ENCODE measurements at regions not wholly inside any gene's neighbourhood (a gene's known extent, or its start where the extent isn't known, plus 50 kb on each side); places are given as distances from the start of the nearest gene placed in this dataset.

DNA sequence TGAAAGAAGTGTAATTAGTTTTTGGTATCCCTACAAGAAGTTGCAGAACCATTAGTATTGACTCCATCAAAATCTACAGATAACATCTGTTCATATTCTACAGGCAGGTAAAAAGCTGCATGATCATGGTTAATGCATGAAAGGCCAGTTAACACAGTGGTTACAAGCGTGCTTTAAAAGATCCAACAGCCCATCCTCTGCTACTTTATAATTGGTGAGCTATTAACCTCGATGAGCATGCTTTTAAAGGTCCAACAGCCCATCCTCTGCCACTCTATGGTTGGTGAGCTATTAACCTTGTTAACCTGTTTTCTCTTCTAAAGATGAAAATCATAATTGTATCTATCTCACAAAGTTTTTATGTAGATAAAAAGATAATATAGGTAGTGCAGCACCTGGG, 289.3 kb downstream of the DUSP6 start:
- DNase-seq (ENCODE audit: low spot score), result no peak
- H3K9me3 ChIP-seq (ENCODE audit: low read length), result no peaks in the 10 kb centered on the region
- no peaks in the 10 kb centered on the region for H3K36me3 ChIP-seq (ENCODE audit: insufficient read depth, low read length)
- no peaks in the 10 kb centered on the region for H3K4me1 ChIP-seq (ENCODE audit: insufficient read depth, low read length, poor library complexity, severe bottlenecking)
- H4K20me1 ChIP-seq (ENCODE audit: insufficient read depth, low read length), result no peaks in the 10 kb centered on the region
- H3K4me3 ChIP-seq (ENCODE audit: low read depth, low read length, poor library complexity, severe bottlenecking), result no peak overlapping the region
- no peaks in the 10 kb centered on the region for H3K79me2 ChIP-seq (ENCODE audit: insufficient read depth, low read depth, low read length)
- H3K27ac ChIP-seq (ENCODE audit: low read depth, low read length, poor library complexity, severe bottlenecking), result no peak overlapping the region
- no TSS peak for BruUV-seq (replicated peaks)
- H3K4me2 ChIP-seq (ENCODE audit: low read length), result no peak overlapping the region
- ChIA-PET POLR2A (interaction anchor here (0.5 to 0.7 kb wide), 3 partner anchors 83 to 113 kb away, joined by 3 read pairs; no protein-coding TSS in a partner anchor), CTCF (ENCODE audit: unreplicated experiment) (no interaction called here)
- H2AFZ ChIP-seq (ENCODE audit: low read length), result no peak overlapping the region
- TF ChIP-seq, protein P1, sequence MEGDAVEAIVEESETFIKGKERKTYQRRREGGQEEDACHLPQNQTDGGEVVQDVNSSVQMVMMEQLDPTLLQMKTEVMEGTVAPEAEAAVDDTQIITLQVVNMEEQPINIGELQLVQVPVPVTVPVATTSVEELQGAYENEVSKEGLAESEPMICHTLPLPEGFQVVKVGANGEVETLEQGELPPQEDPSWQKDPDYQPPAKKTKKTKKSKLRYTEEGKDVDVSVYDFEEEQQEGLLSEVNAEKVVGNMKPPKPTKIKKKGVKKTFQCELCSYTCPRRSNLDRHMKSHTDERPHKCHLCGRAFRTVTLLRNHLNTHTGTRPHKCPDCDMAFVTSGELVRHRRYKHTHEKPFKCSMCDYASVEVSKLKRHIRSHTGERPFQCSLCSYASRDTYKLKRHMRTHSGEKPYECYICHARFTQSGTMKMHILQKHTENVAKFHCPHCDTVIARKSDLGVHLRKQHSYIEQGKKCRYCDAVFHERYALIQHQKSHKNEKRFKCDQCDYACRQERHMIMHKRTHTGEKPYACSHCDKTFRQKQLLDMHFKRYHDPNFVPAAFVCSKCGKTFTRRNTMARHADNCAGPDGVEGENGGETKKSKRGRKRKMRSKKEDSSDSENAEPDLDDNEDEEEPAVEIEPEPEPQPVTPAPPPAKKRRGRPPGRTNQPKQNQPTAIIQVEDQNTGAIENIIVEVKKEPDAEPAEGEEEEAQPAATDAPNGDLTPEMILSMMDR (conservative IDR thresholded peaks at IDR 0.05; ENCODE audit: low read length), result no peak
- no peak for TF ChIP-seq EZH2phosphoT487 (IDR thresholded peaks at IDR 0.05; ENCODE audit: borderline replicate concordance, low read depth, low read length)
- intact Hi-C loops (cut with micrococcal nuclease; ENCODE audit: unreplicated experiment), result no loop called here
- H3K9me2 ChIP-seq (ENCODE audit: insufficient read depth, low read length), result no peaks in the 10 kb centered on the region

DNA sequence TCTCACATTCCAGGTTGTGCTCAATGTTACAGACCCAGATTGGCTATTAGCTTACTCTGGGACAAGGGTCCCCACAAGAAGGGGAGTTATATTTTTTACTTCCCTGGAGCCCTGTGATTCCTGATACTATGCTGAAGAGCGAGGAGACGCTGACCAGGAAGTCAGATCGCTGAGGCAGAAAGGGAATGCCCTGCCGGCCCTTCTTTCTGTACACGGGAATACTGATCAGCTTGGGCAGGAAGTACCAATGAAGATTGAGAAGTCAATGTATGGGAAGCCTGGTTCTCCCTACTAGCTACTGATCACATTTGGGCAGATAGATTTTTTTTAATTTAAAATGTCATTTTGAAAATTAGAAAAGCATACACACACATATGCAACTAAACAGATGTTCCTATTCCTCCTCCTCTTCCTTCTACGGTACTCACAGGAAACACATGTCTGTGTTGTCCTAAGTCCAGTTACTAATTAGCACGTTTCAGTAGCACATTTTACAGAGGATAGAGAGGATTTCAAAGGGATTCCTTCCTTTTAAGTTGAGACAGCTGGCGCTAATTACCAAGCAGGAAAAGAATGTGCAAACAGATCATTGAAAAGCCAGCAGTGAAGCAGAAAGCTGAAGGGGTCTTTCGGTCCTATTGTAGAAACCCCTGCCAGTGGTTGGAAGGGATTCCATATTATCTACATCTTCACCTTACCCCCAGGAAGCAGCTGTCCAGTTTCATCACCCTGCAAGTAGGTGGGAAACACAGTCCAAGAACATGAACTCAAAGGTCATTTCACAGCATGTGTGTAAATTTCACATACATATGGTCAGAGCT, 292.4 kb downstream of the DUSP6 start:
- Histone ChIP-seq H3K36me3 (ENCODE audit: insufficient read depth, low read length) (no peaks in the 10 kb centered on the region), H3K4me1 (ENCODE audit: insufficient read depth, low read length, poor library complexity, severe bottlenecking) (no peaks in the 10 kb centered on the region), H3K9me2 (ENCODE audit: insufficient read depth, low read length) (no peaks in the 10 kb centered on the region), H3K79me2 (ENCODE audit: insufficient read depth, low read depth, low read length) (no peaks in the 10 kb centered on the region), H3K4me2 (ENCODE audit: low read length) (no peak overlapping the region), H4K20me1 (ENCODE audit: insufficient read depth, low read length) (no peaks in the 10 kb centered on the region), H2AFZ (ENCODE audit: low read length) (no peak overlapping the region), H3K4me3 (ENCODE audit: low read depth, low read length, poor library complexity, severe bottlenecking) (no peak overlapping the region), H3K27ac (ENCODE audit: low read depth, low read length, poor library complexity, severe bottlenecking) (no peak overlapping the region), H3K9me3 (ENCODE audit: low read length) (no peaks in the 10 kb centered on the region)
- DNase-seq (ENCODE audit: low spot score), result no peak
- POLR2A ChIA-PET, result no interaction called here
- CTCF ChIA-PET (ENCODE audit: unreplicated experiment), result no interaction called here
- no TSS peak for BruUV-seq (replicated peaks)
- intact Hi-C loops (cut with micrococcal nuclease; ENCODE audit: unreplicated experiment), result no loop called here
- no peak for TF ChIP-seq EZH2phosphoT487 (IDR thresholded peaks at IDR 0.05; ENCODE audit: borderline replicate concordance, low read depth, low read length)
- TF ChIP-seq, protein P1 (conservative IDR thresholded peaks at IDR 0.05; ENCODE audit: low read length), result no peak

DNA sequence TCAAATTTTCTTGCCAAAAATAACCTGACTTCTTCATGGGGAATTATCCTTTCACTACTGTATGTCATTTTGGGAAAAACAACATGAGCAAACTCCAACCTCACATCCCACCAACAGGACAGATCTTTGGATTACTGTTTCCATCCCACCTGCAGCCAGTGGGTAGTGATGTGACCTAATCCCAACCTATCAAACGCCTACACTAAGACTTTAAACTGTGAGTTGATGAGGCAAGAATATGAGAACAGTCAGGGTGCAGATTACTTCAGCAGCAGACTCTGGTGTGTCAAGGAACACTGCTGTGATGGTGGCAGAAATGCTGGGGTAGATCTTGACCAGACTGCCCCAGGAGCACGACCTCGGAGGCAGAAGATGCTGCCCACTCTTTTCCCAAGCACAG, 293.2 kb downstream of the DUSP6 start:
- CTCF ChIA-PET (ENCODE audit: unreplicated experiment), result no interaction called here
- no peak overlapping the region for H2AFZ ChIP-seq (ENCODE audit: low read length)
- no peak overlapping the region for H3K4me3 ChIP-seq (ENCODE audit: low read depth, low read length, poor library complexity, severe bottlenecking)
- no peaks in the 10 kb centered on the region for H3K79me2 ChIP-seq (ENCODE audit: insufficient read depth, low read depth, low read length)
- no peaks in the 10 kb centered on the region for H3K9me2 ChIP-seq (ENCODE audit: insufficient read depth, low read length)
- no peaks in the 10 kb centered on the region for H3K4me1 ChIP-seq (ENCODE audit: insufficient read depth, low read length, poor library complexity, severe bottlenecking)
- no peak for DNase-seq (ENCODE audit: low spot score)
- no peaks in the 10 kb centered on the region for H3K36me3 ChIP-seq (ENCODE audit: insufficient read depth, low read length)
- BruUV-seq (replicated peaks), result no TSS peak
- H3K27ac ChIP-seq (ENCODE audit: low read depth, low read length, poor library complexity, severe bottlenecking), result no peak overlapping the region
- H3K9me3 ChIP-seq (ENCODE audit: low read length), result no peaks in the 10 kb centered on the region
- POLR2A ChIA-PET, result no interaction called here
- H3K4me2 ChIP-seq (ENCODE audit: low read length), result no peak overlapping the region
- TF ChIP-seq EZH2phosphoT487 (IDR thresholded peaks at IDR 0.05; ENCODE audit: borderline replicate concordance, low read depth, low read length), result no peak
- TF ChIP-seq, protein P1 (conservative IDR thresholded peaks at IDR 0.05; ENCODE audit: low read length), result no peak
- no peaks in the 10 kb centered on the region for H4K20me1 ChIP-seq (ENCODE audit: insufficient read depth, low read length)
- intact Hi-C loops (cut with micrococcal nuclease; ENCODE audit: unreplicated experiment), result no loop called here
